NCI-H187 (cell line): ENCODE measurements at regions not wholly inside any gene's neighbourhood (a gene's known extent, or its start where the extent isn't known, plus 50 kb on each side); places are given as distances from the start of the nearest gene placed in this dataset.
"Not testable (repeated sequence)": the region's sequence is repeated elsewhere in the genome, so short reads cannot be mapped to it uniquely, and the experiment has no call there.

Source experiments
- DNase-seq, 2 experiments: peaks; one replicate each; lab custom pipeline; 2025; lab: John Stamatoyannopoulos, UW

DNA sequence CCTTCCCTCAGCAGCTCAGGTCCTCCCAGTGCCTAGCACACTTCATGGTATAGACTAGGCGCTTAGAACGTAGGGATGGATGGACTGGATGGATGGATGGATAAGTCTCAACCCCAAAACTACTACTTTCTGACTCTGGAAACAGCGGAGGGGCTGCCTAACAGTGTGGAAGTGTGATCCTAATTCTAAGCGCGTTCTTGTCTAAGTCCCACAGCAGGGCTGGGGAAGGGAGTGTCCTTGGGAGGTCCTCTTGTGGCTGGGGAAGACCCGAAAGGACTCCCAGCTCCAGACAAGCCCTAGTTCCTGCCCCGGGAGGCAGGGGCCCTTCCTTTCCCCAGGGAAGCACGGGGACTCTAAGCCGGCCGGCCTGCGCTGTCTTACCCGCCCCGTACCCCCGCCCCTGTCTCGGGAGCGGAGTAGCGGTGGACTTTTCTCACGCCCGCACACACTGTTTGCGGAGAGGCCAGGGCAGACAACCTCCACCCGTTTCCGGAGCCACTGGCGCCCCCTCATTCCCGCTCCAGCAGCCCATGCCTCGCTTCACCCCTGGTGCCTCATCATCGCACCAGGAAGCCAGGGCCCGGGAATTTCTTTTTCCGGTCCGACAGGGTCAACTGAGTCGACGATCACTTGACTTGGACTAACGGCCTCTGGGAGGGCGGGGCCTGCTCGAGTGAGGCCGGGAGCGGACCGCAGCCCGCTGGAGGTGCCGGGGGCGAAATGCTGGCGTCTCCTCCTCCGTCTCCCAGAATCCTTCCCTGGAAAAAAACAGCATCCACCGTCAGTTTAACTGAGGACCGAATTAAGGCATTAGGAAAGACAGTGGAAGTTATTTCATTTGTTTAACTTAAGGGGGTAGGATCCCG lies 133.3 kb downstream of the TBC1D2B start:
- no peak for DNase-seq

DNA sequence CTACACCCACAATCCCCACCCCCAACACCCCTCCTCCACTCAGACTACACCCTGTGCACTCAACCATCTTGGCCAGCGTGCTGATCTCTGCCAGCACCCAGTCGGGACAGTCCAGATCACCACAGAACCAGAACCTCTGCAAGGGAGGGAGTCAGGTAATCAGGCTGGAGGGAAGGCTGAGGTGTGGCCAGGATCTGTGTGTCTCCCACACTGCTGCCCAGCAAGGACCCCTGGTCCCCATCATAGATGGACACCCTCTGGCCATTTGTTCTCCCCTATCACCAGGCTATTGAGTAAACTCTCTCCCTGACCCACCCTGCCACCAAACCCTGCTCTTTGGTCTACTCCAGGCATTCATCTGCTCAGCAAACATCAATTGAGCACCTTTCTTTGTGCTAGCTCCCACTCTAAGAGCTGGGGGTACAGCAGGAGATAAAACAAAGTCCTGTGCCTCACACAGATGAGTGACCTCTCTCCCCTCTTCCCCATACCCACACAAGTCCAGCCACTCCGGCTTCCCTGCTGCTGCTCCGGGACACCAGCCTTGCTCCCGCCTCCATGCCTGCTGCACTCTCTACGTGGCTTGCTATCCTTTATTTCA lies 134.8 kb downstream of the TBC1D2B start:
- DNase-seq, result no peak

DNA sequence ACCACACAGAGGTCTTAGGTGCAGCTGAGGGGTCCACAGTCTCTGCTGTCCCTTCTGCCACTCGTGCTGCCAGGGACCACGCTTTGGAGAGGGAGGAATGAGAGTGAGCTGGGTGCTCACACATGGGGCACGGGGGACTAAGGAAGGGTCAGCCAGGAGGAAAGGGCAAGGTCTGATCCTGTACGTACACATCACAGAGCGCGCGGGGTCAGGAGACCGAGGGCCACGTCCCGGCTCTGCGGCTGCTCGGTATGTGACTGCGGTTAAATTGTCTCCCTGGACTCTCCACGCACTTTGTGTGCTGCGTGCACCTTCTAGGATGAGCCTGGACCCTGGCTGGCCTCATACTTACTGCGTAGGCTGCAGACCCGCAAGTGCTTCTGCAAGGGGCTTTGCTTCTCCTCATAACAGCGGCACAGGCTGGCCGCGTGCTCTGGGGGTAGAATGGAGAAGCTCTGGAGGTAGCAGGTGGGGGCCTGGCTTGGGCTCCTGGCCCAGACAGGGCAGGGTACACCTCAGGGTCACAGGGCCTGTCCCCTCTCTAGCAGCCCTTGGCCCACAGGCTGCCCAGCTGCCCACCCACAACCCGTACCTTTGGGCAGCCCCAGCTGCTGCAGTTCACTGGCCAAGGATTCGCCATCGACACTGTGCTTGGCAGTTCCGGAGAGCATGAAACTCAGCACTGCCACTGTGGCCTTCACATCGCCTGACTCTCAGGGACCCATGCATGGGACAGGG lies 136.3 kb downstream of the TBC1D2B start:
- not testable (repeated sequence) for DNase-seq

DNA sequence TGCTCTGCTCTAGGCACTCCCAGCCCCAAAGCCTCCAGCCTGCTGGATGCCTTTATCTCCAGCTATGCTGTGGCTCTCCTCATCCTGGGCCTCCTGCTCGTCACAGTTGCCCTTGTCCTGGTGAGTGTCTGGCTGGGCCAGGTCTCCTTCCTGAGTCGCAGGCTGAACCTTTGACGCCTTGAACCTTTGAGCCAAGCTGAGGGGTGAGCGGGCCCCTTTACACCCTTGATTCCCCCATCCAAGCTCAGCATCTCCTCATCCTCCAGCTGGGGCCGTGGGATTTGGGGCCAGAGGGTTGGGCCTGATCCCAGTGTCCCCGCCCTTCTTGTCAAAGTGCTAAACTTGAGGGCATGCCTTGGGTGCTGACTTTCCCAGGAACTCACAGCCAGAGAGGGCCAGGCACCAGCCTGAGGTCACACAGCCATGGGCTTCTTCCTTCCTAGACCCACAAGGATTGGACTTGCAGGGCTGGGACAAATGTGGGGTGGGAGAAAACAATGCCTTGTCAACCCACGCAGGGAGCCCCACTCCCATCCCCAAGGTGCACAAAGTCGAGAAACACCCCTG lies 137.0 kb downstream of the TBC1D2B start:
- DNase-seq, result no peak

DNA sequence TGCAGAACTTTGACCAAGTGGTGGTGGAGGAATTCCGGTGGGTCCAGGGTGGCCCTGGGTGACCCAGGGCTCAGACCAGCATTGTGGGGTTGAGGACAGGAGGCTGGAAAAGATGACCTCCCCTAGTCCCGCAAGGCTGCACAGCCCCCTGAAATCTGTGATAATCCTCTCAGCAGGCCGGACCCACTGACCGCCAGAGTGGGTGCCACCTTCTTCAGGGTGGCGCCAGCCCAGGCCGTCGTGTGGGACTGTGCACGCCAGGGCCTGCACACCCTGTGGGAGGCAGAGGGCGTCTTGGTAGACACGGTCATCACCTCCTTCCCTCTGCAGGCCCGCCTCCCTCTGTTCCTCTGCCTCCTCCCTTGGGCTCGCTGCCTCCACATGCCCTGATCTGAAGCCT lies 137.7 kb downstream of the TBC1D2B start:
- no peak for DNase-seq

DNA sequence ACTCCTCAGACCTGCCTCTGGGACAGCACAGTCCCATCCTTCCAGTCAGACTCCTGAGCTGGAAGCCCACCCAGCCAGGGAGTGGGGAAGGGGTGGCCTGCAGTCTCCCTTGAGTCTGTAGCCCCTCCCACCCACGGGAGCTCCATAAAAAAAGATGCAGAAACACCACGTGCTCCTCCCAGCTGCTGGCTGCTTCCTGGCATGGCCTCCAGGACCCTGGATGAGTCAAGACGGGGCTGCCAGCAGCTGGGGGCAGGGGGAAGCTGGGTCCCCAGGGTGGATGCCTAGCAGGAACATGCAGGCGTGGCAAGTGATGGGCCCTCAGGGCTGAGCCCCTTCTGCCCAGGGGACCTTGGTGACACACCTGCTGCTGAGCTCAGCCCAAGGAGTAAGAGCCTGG lies 138.5 kb downstream of the TBC1D2B start:
- DNase-seq, result not testable (repeated sequence)

DNA sequence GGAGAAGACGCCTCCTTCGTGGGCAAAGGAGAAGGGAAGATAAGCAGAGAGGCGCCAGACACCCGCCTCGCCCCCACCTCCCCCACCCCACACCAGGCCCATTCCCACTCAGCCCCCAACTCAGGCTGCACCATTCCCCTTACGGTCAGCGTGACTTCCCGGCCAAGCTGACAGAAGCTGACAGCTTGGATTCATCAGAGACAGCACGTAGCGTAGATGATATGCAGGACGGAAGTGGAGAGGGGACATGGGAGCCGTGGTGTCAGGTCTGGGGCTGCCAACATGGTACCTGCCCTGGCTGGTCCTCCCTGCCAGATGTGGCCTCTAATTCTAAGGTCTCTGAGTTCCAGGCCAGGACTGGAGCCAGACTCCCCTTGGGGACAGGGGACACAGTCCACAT lies 139.0 kb downstream of the TBC1D2B start:
- DNase-seq, result not testable (repeated sequence)

DNA sequence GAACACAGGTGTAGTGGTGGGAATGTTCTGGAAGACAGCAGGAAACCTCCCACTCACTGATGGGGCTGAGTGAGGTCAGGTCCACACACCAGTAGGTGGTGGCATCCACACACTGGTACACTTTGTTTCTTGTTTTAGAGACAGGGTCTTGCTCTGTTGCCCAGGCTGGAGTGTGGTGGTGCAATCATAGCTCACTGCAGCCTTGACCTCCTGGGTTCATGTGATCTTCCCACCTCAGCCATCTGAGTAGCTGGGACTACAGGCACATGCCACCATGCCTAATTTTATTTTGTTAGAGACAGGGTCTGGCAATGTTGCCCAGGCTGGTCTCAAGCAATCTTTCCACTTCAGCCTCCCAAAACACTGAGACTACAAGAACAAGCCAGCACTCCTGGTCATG lies 140.9 kb downstream of the TBC1D2B start:
- DNase-seq, result not testable (repeated sequence)

DNA sequence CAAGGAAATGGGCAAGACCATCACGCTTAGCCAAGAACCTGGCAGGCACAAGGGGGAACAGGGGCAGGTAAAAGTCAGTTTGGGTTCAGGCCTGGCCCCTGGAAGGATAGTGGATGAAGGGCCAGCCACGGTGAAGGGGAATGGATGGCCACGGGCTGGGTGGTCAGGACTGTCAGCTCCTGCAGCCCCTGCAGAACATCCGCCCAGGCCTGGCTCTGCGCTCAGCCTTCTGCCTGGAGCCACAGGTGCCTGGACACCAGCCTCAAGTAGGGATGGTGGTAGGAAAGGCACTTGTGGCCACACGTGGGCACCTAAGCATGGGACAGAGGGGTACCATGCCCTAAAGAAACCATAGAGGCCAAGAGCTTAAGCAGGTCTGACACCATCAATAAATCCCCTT lies 143.0 kb downstream of the TBC1D2B start:
- DNase-seq, result not testable (repeated sequence)

DNA sequence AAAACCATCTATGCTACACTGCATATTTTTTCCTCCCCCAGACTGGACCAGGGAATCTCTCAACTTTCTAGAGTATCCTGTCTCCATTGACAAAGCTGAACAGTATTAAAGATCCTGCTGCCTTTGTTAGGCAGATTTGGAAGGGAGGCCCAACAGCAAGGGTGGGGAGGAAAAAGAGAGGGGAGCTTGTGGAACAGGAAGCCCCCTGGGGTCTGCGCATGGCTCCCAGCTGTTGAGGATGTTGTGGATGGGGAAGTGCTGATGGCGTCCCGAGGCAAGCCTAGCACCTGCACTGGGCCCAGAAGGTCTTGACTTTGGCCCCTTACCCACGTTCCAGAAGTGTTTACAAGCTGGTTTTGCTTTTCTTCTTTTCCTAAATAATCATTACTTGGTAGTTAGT lies 146.6 kb downstream of the TBC1D2B start:
- not testable (repeated sequence) for DNase-seq

DNA sequence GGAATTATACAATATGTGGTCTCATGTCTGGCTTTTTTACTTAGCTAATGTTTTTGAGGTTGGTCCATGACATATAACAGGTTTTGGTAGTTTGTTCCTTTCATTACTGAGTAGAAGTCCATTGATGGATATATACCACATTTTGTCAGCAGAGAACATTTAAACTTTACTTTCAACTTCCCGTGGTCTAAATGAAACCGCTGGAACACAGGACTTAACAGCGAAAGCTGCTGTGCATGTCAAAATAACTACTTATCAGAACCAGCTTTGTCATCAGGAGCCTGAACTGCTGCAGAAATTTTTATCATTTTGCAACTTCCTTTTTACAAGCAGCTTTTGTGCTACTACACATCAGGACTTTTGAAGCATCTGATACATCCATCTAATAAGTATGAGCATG lies 147.0 kb downstream of the TBC1D2B start:
- not testable (repeated sequence) for DNase-seq

DNA sequence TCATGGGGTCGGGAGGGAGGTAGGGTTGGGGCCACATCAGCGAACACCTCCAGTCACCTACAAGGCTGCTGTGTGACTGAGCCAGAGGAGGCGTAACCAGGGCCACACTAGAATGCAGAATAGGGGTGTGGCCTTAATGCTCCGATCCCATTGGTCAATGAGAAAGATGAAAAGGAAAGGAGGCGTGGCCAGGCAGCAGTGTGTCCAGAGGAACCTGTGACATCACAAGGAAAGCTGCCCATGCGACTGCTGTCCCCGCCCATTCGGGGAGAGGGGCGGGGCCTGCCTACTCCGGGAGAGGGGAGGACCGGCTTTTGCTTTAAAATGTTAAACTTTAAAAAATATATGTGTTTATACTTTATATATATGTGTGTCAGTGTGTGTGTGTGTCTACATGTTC lies 150.7 kb downstream of the TBC1D2B start:
- not testable (repeated sequence) for DNase-seq

DNA sequence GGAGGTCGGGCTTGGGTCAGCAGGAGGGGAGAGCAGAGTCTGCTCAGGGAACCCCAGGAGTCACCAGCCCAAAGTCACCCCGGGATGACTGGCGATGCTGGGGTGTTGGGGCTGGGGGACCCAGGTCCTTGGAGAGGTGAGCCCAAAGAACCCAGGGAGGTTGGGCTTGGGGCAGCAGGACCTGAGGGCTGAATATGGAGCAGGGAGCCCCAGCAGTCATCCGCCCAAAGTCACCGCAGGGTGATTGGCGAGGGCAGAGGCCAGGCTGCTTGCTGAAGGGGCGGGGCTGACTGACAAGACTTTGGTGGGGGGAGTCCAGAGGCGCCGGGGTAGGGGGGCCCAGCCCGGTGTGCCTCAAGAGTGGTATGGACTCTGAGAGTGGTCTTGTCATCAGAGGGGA lies 151.2 kb downstream of the TBC1D2B start:
- DNase-seq, result not testable (repeated sequence)

DNA sequence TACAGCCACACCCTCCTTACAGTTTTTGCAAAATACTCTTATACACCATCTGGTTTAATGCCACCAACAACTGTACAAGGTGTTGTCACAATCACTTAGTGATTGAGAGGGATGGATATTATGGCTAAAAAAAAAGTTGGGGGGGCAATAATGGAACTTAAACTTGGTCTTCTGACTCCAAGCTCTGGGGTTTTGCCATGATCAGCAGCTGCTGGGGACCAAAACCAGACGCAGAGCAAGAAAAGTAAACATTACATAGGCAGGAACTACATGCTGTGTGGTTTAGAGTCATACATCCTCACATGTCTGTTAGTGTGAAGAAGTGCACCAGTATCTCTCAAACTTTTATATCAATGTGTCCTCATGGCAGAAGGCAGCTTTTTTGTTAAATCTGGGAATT lies 152.4 kb downstream of the TBC1D2B start:
- DNase-seq, result not testable (repeated sequence)

DNA sequence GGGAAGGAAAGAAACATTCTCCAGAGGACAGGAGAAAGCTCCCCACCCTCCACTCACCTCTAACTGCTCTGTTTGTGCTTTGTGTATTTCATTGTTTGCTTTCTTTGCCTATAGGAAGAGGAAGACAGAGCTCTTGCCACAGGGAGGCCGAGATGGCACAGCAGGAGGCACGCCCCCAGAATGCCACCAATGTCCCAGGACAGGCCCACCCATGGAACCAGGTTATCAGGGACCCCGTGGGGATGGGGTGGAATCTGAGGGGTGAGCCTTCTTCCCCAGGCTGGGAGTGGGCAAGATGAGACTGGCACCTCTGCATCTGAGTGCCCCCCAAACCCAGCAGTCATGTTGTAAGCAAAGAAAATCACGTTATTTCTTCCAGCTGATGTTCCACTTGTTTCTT lies 155.8 kb downstream of the TBC1D2B start:
- no peak for DNase-seq

DNA sequence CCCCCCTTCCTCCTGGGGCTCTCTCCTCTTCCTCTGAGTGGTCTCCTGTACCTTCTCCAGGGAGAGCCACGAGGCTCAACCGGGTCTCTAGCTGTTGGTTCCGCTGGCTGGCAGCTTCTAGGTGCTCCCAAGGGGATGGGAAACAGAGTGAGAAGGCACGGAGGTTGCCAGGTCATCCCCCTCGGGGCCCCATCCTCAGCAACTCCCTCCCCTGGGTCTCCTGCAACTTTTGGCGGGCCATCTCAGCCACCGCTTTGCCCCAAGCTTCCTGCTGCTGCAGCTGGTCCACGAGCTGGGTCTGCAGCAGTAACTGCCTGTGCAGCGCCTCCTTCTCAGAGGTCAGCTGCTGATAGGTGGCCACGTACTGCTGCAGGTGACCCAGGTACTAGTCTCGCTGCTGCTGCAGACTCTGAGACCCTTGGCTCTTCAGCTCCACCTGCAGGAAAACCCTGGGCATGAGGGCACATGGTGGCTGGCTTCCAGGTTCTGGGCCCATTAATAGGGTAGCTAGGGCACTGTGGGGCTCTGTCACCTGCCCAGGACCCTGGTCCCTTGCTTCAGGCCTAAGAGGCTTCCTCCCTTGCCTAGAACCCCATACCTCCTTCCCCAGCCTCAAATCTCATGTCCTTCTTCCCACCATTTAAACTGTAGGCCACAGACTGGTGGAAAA lies 160.4 kb downstream of the TBC1D2B start:
- DNase-seq, result not testable (repeated sequence)

DNA sequence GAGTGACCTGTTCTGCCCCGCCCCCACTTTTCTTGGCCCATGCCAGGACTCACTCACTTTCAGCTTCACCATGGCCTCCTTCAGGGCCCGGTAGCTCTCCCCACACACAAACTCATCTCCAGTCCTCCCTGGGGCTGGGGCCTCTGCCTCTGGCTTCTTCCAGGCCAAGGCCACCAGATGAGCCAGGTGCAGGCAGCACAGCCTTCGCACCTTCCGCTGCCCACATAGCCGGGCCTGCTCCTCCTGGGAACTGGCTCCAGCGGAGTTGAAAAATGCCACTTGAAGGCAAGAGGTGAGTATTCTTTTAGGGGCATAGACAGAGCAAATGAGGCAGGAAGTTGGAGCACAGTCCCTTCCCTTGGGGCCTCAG lies 161.6 kb downstream of the TBC1D2B start:
- not testable (repeated sequence) for DNase-seq

DNA sequence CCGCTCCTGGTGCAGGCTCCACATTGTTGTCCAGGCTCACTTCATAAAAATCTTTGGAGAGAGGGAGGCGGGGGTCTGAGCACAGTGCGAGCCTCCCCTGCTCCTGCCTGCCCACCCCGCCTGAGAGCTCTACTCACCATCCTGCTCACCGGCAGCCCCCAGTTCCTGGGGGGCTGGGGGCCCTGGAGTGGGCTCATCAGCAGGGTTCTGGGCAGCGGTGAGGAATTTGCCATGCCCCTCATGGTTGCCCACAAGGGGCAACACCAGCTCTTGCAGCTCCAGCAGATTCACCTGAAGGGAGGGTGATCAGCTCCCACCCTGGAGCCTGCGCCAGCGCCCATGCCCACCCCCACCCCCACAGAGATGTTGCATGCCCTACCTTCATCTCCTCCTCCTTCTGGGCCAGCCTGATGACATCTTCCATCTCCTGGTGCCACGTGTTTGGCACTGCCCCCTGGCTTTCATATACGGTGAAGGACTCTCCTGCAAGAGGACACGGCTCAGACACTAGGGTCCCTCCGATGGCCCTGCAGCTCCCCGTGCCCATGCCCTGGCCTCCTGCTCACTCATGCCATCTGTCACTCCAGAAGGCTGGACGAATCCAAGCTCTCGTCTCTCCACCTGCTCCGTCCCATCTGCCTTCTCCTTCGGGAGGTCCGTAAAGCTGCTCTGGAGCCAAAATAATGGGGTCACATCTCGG lies 162.1 kb downstream of the TBC1D2B start:
- DNase-seq, result no peak

DNA sequence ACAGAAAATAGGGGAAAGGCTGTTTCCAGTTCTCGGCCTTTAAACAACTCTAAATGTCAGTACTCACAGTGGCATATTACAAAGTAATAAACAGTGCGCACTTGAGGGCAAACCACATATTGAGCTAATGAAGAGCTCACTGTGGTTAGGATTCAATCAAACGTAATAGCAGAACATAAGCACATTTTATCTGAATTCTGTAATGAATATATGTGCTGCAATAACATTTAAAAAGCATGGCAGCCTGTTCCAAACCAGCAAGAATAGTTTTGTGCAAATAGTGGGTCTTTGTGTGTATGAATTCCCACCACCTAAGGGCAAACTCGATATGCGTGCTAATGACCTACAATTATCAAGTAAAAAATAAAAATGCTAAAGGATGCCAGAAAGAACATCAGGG lies 163.0 kb downstream of the TBC1D2B start:
- not testable (repeated sequence) for DNase-seq

DNA sequence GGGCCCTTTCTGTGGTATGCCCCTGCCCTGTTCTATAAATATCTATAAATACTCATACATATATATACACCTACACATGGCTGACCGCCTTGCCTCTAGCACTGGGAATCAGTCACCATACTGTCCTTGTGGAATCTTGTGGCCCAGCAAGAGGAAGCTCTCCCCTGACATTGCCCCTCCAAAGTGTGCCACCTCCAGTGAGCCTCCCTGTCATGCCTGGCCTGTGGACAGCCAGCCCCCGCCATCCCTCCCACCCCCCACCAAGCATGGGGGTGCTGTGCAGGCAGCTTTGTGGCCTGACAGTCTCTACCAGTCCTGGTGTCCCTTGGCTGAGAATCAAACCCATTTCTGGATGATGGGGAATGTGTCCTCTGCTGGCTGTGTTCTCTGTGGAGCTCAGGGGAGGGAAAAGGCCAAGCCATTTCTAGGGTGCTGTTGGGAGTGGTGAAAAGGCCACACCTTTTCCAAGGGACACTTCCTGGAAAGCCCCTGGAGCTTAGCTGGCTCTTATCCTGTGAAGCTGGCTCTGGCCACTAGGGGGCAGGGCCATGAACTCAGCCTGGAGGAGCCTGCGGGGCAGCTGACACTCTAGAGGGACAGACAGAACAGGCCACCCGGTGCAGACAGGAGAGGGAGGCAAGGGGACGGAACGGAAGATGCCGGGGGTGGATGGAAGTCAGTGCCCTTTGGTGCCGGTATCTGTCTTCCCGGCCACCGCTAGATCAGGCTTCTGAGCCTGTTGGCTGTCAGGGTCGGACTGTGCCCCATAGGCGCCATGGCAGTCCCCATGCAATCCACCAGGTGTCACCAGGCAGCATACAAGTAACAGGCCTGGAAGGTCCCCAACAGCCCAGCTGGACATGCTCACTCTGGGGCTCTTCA lies 167.2 kb downstream of the TBC1D2B start:
- DNase-seq, result peak in 1 of 2 experiments; percentile 61
